ENCODE measurements at regions not wholly inside any gene's neighbourhood (a gene's known extent, or its start where the extent isn't known, plus 50 kb on each side); places are given as distances from the start of the nearest gene placed in this dataset.

GRCh38 chr2:60678551-60678950, 77.5 kb upstream of the PAPOLG start:
- 90% methylated on average over 2 of the region's 7 CpGs for WGBS (ENCODE audit: insufficient coverage)

GRCh38 chr2:60679036-60679780, 76.9 kb upstream of the PAPOLG start:
- DNase-seq: peak; percentile 89
- H3K36me3 ChIP-seq (ENCODE audit: control insufficient read depth, insufficient read depth, low read length): no peaks in the 10 kb centered on the region
- 40% methylated on average over 1 of the region's 9 CpGs for WGBS (ENCODE audit: insufficient coverage)

More at GRCh38 chr2:60678551-60678950, 77.5 kb upstream of the PAPOLG start:
- H3K27ac ChIP-seq (ENCODE audit: low read length): no peak overlapping the region
- no peak for DNase-seq
- H3K4me3 ChIP-seq (ENCODE audit: low read length): no peak overlapping the region
- H3K27me3 ChIP-seq (ENCODE audit: control insufficient read depth, insufficient read depth, low read length): peaks cover 2% of the 10 kb centered on the region
- no peaks in the 10 kb centered on the region for H3K9me3 ChIP-seq (replicated peaks; ENCODE audit: control insufficient read depth, low read depth, low read length)
- H3K36me3 ChIP-seq (ENCODE audit: control insufficient read depth, insufficient read depth, low read length): no peaks in the 10 kb centered on the region
- peaks cover 9% of the 10 kb centered on the region for H3K4me1 ChIP-seq (ENCODE audit: control insufficient read depth, insufficient read depth, low read length)

GRCh38 chr2:60693551-60693950, 62.5 kb upstream of the PAPOLG start:
- H3K27me3 ChIP-seq (ENCODE audit: control insufficient read depth, insufficient read depth, low read length): no peaks in the 10 kb centered on the region
- no peaks in the 10 kb centered on the region for H3K4me1 ChIP-seq (ENCODE audit: control insufficient read depth, insufficient read depth, low read length)
- H3K27ac ChIP-seq (ENCODE audit: low read length): no peak overlapping the region
- DNase-seq: no peak
- no peak overlapping the region for H3K4me3 ChIP-seq (ENCODE audit: low read length)
- no CpG with 5 or more reads among the region's 3 CpGs for WGBS (ENCODE audit: insufficient coverage)
- H3K36me3 ChIP-seq (ENCODE audit: control insufficient read depth, insufficient read depth, low read length): no peaks in the 10 kb centered on the region
- no peaks in the 10 kb centered on the region for H3K9me3 ChIP-seq (replicated peaks; ENCODE audit: control insufficient read depth, low read depth, low read length)

More at GRCh38 chr2:60679036-60679780, 76.9 kb upstream of the PAPOLG start:
- H3K27me3 ChIP-seq (ENCODE audit: control insufficient read depth, insufficient read depth, low read length): peaks cover 2% of the 10 kb centered on the region
- no peak overlapping the region for H3K4me3 ChIP-seq (ENCODE audit: low read length)
- no peaks in the 10 kb centered on the region for H3K9me3 ChIP-seq (replicated peaks; ENCODE audit: control insufficient read depth, low read depth, low read length)
- peaks cover 9% of the 10 kb centered on the region for H3K4me1 ChIP-seq (ENCODE audit: control insufficient read depth, insufficient read depth, low read length)
- H3K27ac ChIP-seq (ENCODE audit: low read length): no peak overlapping the region

- no peak overlapping the region for H3K4me3 ChIP-seq (ENCODE audit: low read length)
- H3K4me1 ChIP-seq (ENCODE audit: control insufficient read depth, insufficient read depth, low read length): no peaks in the 10 kb centered on the region
- no peaks in the 10 kb centered on the region for H3K36me3 ChIP-seq (ENCODE audit: control insufficient read depth, insufficient read depth, low read length)
- no peaks in the 10 kb centered on the region for H3K9me3 ChIP-seq (replicated peaks; ENCODE audit: control insufficient read depth, low read depth, low read length)
- no peak for DNase-seq
- WGBS (ENCODE audit: insufficient coverage): no CpG with 5 or more reads among the region's 4 CpGs
- H3K27me3 ChIP-seq (ENCODE audit: control insufficient read depth, insufficient read depth, low read length): no peaks in the 10 kb centered on the region
- H3K27ac ChIP-seq (ENCODE audit: low read length): no peak overlapping the region
These were observed 60.3 kb upstream of the PAPOLG start for GRCh38 chr2:60695793-60696192.

- H3K9me3 ChIP-seq (replicated peaks; ENCODE audit: control insufficient read depth, low read depth, low read length): no peaks in the 10 kb centered on the region
- H3K4me3 ChIP-seq (ENCODE audit: low read length): no peak overlapping the region
- H3K27me3 ChIP-seq (ENCODE audit: control insufficient read depth, insufficient read depth, low read length): no peaks in the 10 kb centered on the region
- no peak overlapping the region for H3K27ac ChIP-seq (ENCODE audit: low read length)
- no peaks in the 10 kb centered on the region for H3K36me3 ChIP-seq (ENCODE audit: control insufficient read depth, insufficient read depth, low read length)
- DNase-seq: peak; percentile 16
- no CpG with 5 or more reads among the region's 4 CpGs for WGBS (ENCODE audit: insufficient coverage)
- H3K4me1 ChIP-seq (ENCODE audit: control insufficient read depth, insufficient read depth, low read length): no peaks in the 10 kb centered on the region
These were observed 56.5 kb upstream of the PAPOLG start for GRCh38 chr2:60699617-60700016.

GRCh38 chr2:60706021-60706420, 50.0 kb upstream of the PAPOLG start:
- DNase-seq: no peak
- no CpG with 5 or more reads among the region's 4 CpGs for WGBS (ENCODE audit: insufficient coverage)
- H3K36me3 ChIP-seq (ENCODE audit: control insufficient read depth, insufficient read depth, low read length): no peaks in the 10 kb centered on the region
- no peak overlapping the region for H3K27ac ChIP-seq (ENCODE audit: low read length)
- H3K4me3 ChIP-seq (ENCODE audit: low read length): no peak overlapping the region
- H3K4me1 ChIP-seq (ENCODE audit: control insufficient read depth, insufficient read depth, low read length): no peaks in the 10 kb centered on the region
- no peaks in the 10 kb centered on the region for H3K27me3 ChIP-seq (ENCODE audit: control insufficient read depth, insufficient read depth, low read length)
- no peaks in the 10 kb centered on the region for H3K9me3 ChIP-seq (replicated peaks; ENCODE audit: control insufficient read depth, low read depth, low read length)
